ENCODE measurements at regions not wholly inside any gene's neighbourhood (a gene's known extent, or its start where the extent isn't known, plus 50 kb on each side); places are given as distances from the start of the nearest gene placed in this dataset.

- no peak overlapping the region for H3K27ac Mint-ChIP-seq (ENCODE audit: unreplicated experiment)
- no peak overlapping the region for H3K4me3 Mint-ChIP-seq
- TF ChIP-seq CTCF (conservative IDR thresholded peaks at IDR 0.05): no peak
- H3K27me3 Mint-ChIP-seq (ENCODE audit: low read depth): no peaks in the 10 kb centered on the region
- H3K9me3 Mint-ChIP-seq: peaks cover 6% of the 10 kb centered on the region
- H3K36me3 Mint-ChIP-seq (ENCODE audit: low read depth): peaks cover 3% of the 10 kb centered on the region
- DNase-seq (ENCODE audit: low read depth, low spot score): no peak
- H3K4me1 Mint-ChIP-seq: peaks cover 9% of the 10 kb centered on the region
Observed at GRCh38 chr4:157821814-157822213, 351.0 kb downstream of the GASK1B start.

GRCh38 chr4:157819693-157820464 is 352.9 kb downstream of the GASK1B start:
- H3K4me3 Mint-ChIP-seq: no peak overlapping the region
- no peaks in the 10 kb centered on the region for H3K9me3 Mint-ChIP-seq
- peaks cover 9% of the 10 kb centered on the region for H3K4me1 Mint-ChIP-seq
- no peaks in the 10 kb centered on the region for H3K27me3 Mint-ChIP-seq (ENCODE audit: low read depth)
- no peak for TF ChIP-seq CTCF (conservative IDR thresholded peaks at IDR 0.05)
- H3K27ac Mint-ChIP-seq (ENCODE audit: unreplicated experiment): no peak overlapping the region
- DNase-seq (ENCODE audit: low read depth, low spot score): no peak
- H3K36me3 Mint-ChIP-seq (ENCODE audit: low read depth): no peaks in the 10 kb centered on the region

- DNase-seq (ENCODE audit: low read depth, low spot score): no peak
- H3K4me3 Mint-ChIP-seq: no peak overlapping the region
- H3K36me3 Mint-ChIP-seq (ENCODE audit: low read depth): no peaks in the 10 kb centered on the region
- peaks cover 9% of the 10 kb centered on the region for H3K4me1 Mint-ChIP-seq
- TF ChIP-seq CTCF (conservative IDR thresholded peaks at IDR 0.05): no peak
- H3K27me3 Mint-ChIP-seq (ENCODE audit: low read depth): no peaks in the 10 kb centered on the region
- no peaks in the 10 kb centered on the region for H3K9me3 Mint-ChIP-seq
- H3K27ac Mint-ChIP-seq (ENCODE audit: unreplicated experiment): no peak overlapping the region
Observed at GRCh38 chr4:157818946-157819692, 353.7 kb downstream of the GASK1B start.

GRCh38 chr4:157810137-157810774 is 362.6 kb downstream of the GASK1B start:
- H3K4me1 Mint-ChIP-seq: peaks cover under 1% of the 10 kb centered on the region
- H3K27ac Mint-ChIP-seq (ENCODE audit: unreplicated experiment): no peak overlapping the region
- H3K9me3 Mint-ChIP-seq: peaks cover 5% of the 10 kb centered on the region
- H3K4me3 Mint-ChIP-seq: no peak overlapping the region
- TF ChIP-seq CTCF (conservative IDR thresholded peaks at IDR 0.05): no peak
- no peaks in the 10 kb centered on the region for H3K27me3 Mint-ChIP-seq (ENCODE audit: low read depth)
- DNase-seq (ENCODE audit: low read depth, low spot score): no peak
- no peaks in the 10 kb centered on the region for H3K36me3 Mint-ChIP-seq (ENCODE audit: low read depth)

- peaks cover 5% of the 10 kb centered on the region for H3K9me3 Mint-ChIP-seq
- no peaks in the 10 kb centered on the region for H3K36me3 Mint-ChIP-seq (ENCODE audit: low read depth)
- H3K27ac Mint-ChIP-seq (ENCODE audit: unreplicated experiment): no peak overlapping the region
- DNase-seq (ENCODE audit: low read depth, low spot score): no peak
- peaks cover 12% of the 10 kb centered on the region for H3K4me1 Mint-ChIP-seq
- no peaks in the 10 kb centered on the region for H3K27me3 Mint-ChIP-seq (ENCODE audit: low read depth)
- no peak for TF ChIP-seq CTCF (conservative IDR thresholded peaks at IDR 0.05)
- no peak overlapping the region for H3K4me3 Mint-ChIP-seq
Observed at GRCh38 chr4:157808796-157809383, 363.9 kb downstream of the GASK1B start.
